Ascending aorta (tissue), 2 donors: ENCODE measurements at regions not wholly inside any gene's neighbourhood (a gene's known extent, or its start where the extent isn't known, plus 50 kb on each side); places are given as distances from the start of the nearest gene placed in this dataset.

Experiments
- DNase-seq, 2 donors: peaks; one replicate each; pipeline ENCODE4 v3.0.0-alpha.2; 2019; ENCODE audit warnings: low spot score in 2 of 2
- H3K27ac ChIP-seq, 2 donors: fragments of 200-600 bp; sonication (generic); one replicate each; pipeline ENCODE4 v1.5.1; 2016 to 2017; ENCODE audit warnings: mild to moderate bottlenecking in 1 of 2
- H3K27me3 ChIP-seq: fragments of 200-600 bp; sonication (generic); one replicate; pipeline ENCODE4 v1.5.1; 2017
- H3K36me3 ChIP-seq, 2 donors: fragments of 200-600 bp; sonication (generic); one replicate each; pipeline ENCODE4 v1.5.1; 2016
- H3K4me1 ChIP-seq, 2 donors: fragments of 200-600 bp; sonication (generic); one replicate each; pipeline ENCODE4 v1.5.1; 2016 to 2017; ENCODE audit warnings: mild to moderate bottlenecking in 1 of 2
- H3K4me3 ChIP-seq, 2 donors: fragments of 200-600 bp; sonication (generic); one replicate each; pipeline ENCODE4 v1.5.1; 2016 to 2017; ENCODE audit warnings: mild to moderate bottlenecking in 1 of 2
- H3K9me3 ChIP-seq, 2 donors: fragments of 200-600 bp; sonication (generic); one replicate each; pipeline ENCODE4 v1.5.1; 2016
- intact Hi-C: fragments of 100-400 bp; cut with DNase I; formaldehyde crosslinking; loops from one replicate; pipeline ENCODE4 v1.15.1; 2023
- TF ChIP-seq, protein P1 (sequence below), 3 experiments: fragments of 200-600 bp in 2 of 3; fragments of 450-650 bp in 1 of 3; sonication (generic) in 2 of 3; IDR thresholded peaks; one replicate each; pipeline ENCODE4 v1.5.1; 2016 to 2019; ENCODE audit warnings: antibody characterized with exemption in 3 of 3, mild to moderate bottlenecking in 1 of 3, moderate library complexity in 1 of 3

- H3K27me3 ChIP-seq, result no peaks in the 10 kb centered on the region
- no peak overlapping the region for H3K27ac ChIP-seq
- intact Hi-C loops, result no loop called here
- peaks cover 0 to 1% of the 10 kb centered on the region in 2 donors for H3K9me3 ChIP-seq
- DNase-seq, result no peak
- TF ChIP-seq, protein P1, sequence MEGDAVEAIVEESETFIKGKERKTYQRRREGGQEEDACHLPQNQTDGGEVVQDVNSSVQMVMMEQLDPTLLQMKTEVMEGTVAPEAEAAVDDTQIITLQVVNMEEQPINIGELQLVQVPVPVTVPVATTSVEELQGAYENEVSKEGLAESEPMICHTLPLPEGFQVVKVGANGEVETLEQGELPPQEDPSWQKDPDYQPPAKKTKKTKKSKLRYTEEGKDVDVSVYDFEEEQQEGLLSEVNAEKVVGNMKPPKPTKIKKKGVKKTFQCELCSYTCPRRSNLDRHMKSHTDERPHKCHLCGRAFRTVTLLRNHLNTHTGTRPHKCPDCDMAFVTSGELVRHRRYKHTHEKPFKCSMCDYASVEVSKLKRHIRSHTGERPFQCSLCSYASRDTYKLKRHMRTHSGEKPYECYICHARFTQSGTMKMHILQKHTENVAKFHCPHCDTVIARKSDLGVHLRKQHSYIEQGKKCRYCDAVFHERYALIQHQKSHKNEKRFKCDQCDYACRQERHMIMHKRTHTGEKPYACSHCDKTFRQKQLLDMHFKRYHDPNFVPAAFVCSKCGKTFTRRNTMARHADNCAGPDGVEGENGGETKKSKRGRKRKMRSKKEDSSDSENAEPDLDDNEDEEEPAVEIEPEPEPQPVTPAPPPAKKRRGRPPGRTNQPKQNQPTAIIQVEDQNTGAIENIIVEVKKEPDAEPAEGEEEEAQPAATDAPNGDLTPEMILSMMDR (IDR thresholded peaks at IDR 0.05), result no peak
- H3K4me1 ChIP-seq, result peaks cover 0 to 9% of the 10 kb centered on the region in 2 donors
- no peak overlapping the region for H3K4me3 ChIP-seq
- no peaks in the 10 kb centered on the region for H3K36me3 ChIP-seq
Measured at GRCh38 chr13:44011036-44011435, 131.3 kb downstream of the LACC1 start.

GRCh38 chr13:44012910-44013757 is 133.4 kb downstream of the LACC1 start:
- DNase-seq, result no peak
- Histone ChIP-seq H3K4me1 (peaks cover 0 to 9% of the 10 kb centered on the region in 2 donors), H3K9me3 (no peaks in the 10 kb centered on the region), H3K27me3 (no peaks in the 10 kb centered on the region), H3K4me3 (no peak overlapping the region), H3K36me3 (no peaks in the 10 kb centered on the region), H3K27ac (peak overlapping the region in 1 of 2 donors; percentile 55)
- TF ChIP-seq, protein P1 (IDR thresholded peaks at IDR 0.05), result no peak
- intact Hi-C loops, result no loop called here

DNA sequence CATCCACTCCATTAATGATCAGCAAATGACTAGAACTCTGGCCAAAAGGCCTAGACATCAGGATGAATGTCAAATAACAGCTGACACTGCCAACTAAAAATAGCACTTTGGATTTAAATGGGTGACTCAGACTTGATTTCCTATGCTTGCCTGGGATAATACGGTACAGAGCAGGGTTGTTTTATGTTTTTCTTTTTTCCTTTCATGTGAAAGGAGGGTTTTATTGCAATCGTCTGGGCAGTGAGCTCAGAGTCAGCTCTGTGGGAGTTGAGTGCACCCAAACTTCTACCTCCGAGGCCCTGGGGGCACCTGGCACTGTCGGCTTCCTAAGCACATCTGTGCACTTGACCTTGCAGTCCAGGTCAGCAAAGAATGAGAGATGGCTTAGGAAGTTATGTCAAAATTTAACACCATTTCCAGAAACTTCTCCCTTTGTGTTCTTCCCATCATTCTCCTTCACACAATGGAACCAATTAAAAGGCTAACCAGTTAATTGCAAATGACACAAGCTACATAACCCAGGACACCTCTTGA is 134.1 kb downstream of the LACC1 start:
- H3K36me3 ChIP-seq, result no peaks in the 10 kb centered on the region
- peak overlapping the region in 1 of 2 donors; percentile 55 for H3K27ac ChIP-seq
- intact Hi-C loops, result no loop called here
- DNase-seq, result no peak
- H3K4me3 ChIP-seq, result no peak overlapping the region
- TF ChIP-seq, protein P1 (IDR thresholded peaks at IDR 0.05), result no peak
- H3K27me3 ChIP-seq, result no peaks in the 10 kb centered on the region
- peaks cover 0 to 9% of the 10 kb centered on the region in 2 donors for H3K4me1 ChIP-seq
- no peaks in the 10 kb centered on the region for H3K9me3 ChIP-seq

GRCh38 chr13:44014501-44014900 is 134.8 kb downstream of the LACC1 start:
- TF ChIP-seq, protein P1 (IDR thresholded peaks at IDR 0.05), result no peak
- intact Hi-C loops, result no loop called here
- H3K27ac ChIP-seq, result no peak overlapping the region
- H3K4me1 ChIP-seq, result peaks cover 0 to 9% of the 10 kb centered on the region in 2 donors
- H3K27me3 ChIP-seq, result no peaks in the 10 kb centered on the region
- no peak for DNase-seq
- H3K36me3 ChIP-seq, result no peaks in the 10 kb centered on the region
- H3K4me3 ChIP-seq, result no peak overlapping the region
- H3K9me3 ChIP-seq, result no peaks in the 10 kb centered on the region

DNA sequence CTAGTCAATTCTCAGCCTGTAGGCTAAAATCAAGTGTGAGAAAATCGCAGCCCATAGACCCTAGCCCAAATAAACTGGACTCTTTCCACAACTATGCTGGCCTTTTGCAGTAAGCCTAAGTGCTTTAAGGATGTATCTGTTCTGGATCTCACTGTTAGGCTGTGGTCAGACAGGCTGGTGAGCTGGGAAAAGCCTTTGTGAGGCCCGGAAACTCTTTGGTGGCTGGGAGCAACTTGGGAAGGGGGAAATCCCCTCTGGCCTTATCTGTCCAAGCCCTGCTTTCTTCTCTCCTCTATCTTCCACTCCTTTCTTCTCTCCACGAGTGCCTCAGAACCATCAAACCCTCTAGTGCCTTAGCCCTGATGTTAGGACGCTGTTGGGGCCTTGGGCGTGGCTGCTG is 135.4 kb downstream of the LACC1 start:
- peaks cover 0 to 9% of the 10 kb centered on the region in 2 donors for H3K4me1 ChIP-seq
- H3K27me3 ChIP-seq, result no peaks in the 10 kb centered on the region
- TF ChIP-seq, protein P1 (IDR thresholded peaks at IDR 0.05), result no peak
- intact Hi-C loops, result no loop called here
- no peaks in the 10 kb centered on the region for H3K9me3 ChIP-seq
- H3K36me3 ChIP-seq, result no peaks in the 10 kb centered on the region
- DNase-seq, result no peak
- H3K4me3 ChIP-seq, result no peak overlapping the region
- no peak overlapping the region for H3K27ac ChIP-seq
